ENCODE measurements at regions not wholly inside any gene's neighbourhood (a gene's known extent, or its start where the extent isn't known, plus 50 kb on each side); places are given as distances from the start of the nearest gene placed in this dataset.

DNA sequence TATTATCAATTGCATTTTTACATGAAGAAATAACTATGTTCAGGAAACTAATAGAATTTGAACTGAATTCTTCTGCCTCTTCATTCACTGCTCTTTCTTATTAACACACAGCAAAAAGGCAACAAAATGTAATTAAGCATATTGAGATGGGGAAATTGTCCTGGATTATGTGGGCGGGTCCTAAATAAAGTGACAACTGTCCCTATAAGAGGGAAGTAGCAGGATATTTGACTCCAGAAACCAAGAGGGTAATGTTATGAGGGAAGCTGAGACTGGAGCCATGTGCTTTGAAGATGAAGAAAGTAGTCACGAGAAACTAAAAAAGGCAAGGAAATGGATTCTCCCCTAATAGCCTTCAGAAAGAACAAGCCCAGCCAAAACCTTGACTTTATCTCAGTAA lies 311.2 kb upstream of the PIK3R1 start (continued):
- TF ChIP-seq, protein P1, sequence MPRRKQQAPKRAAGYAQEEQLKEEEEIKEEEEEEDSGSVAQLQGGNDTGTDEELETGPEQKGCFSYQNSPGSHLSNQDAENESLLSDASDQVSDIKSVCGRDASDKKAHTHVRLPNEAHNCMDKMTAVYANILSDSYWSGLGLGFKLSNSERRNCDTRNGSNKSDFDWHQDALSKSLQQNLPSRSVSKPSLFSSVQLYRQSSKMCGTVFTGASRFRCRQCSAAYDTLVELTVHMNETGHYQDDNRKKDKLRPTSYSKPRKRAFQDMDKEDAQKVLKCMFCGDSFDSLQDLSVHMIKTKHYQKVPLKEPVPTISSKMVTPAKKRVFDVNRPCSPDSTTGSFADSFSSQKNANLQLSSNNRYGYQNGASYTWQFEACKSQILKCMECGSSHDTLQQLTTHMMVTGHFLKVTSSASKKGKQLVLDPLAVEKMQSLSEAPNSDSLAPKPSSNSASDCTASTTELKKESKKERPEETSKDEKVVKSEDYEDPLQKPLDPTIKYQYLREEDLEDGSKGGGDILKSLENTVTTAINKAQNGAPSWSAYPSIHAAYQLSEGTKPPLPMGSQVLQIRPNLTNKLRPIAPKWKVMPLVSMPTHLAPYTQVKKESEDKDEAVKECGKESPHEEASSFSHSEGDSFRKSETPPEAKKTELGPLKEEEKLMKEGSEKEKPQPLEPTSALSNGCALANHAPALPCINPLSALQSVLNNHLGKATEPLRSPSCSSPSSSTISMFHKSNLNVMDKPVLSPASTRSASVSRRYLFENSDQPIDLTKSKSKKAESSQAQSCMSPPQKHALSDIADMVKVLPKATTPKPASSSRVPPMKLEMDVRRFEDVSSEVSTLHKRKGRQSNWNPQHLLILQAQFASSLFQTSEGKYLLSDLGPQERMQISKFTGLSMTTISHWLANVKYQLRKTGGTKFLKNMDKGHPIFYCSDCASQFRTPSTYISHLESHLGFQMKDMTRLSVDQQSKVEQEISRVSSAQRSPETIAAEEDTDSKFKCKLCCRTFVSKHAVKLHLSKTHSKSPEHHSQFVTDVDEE (CRISPR knock-in tag; IDR thresholded peaks at IDR 0.05): no peak
- TF ChIP-seq CREB5 (CRISPR knock-in tag; IDR thresholded peaks at IDR 0.05; ENCODE audit: low read depth): no peak
- no peak for TF ChIP-seq PPARA (CRISPR knock-in tag; IDR thresholded peaks at IDR 0.05; ENCODE audit: borderline replicate concordance)
- TF ChIP-seq ZC3H10 (CRISPR knock-in tag; IDR thresholded peaks at IDR 0.05): no peak

DNA sequence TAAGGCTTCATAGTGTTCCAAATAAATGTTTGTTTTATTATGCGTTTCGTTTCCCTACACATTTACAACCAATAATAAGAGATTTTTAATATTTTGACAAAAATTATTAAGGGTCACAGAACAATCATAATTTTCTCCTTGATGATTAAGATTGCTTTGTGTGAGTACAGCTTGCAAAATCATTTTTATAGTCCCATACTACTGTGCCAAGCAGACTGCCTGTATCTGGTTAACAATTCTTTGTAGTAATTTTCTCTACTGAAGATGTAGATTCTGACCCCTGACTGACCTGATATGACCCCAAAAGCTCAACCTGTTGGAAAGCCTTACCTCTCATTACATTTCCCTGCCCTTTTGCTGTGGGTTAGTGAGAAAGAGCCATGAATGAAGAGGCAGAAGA lies 311.9 kb upstream of the PIK3R1 start:
- TF ChIP-seq BACH2 (CRISPR knock-in tag; IDR thresholded peaks at IDR 0.05; ENCODE audit: borderline replicate concordance) (no peak), ESRRG (CRISPR knock-in tag; IDR thresholded peaks at IDR 0.05) (no peak), ZC3H10 (CRISPR knock-in tag; IDR thresholded peaks at IDR 0.05) (no peak), ARNTL (CRISPR knock-in tag; IDR thresholded peaks at IDR 0.05; ENCODE audit: borderline replicate concordance, low read depth) (no peak), SNAI2 (CRISPR knock-in tag; IDR thresholded peaks at IDR 0.05) (no peak), ZNF565 (CRISPR knock-in tag; conservative IDR thresholded peaks at IDR 0.05; ENCODE audit: low read depth) (no peak), CREB5 (CRISPR knock-in tag; IDR thresholded peaks at IDR 0.05; ENCODE audit: low read depth) (no peak), ZFP3 (CRISPR knock-in tag; IDR thresholded peaks at IDR 0.05) (no peak), PPARA (CRISPR knock-in tag; IDR thresholded peaks at IDR 0.05; ENCODE audit: borderline replicate concordance) (no peak)
- TF ChIP-seq, protein P2, sequence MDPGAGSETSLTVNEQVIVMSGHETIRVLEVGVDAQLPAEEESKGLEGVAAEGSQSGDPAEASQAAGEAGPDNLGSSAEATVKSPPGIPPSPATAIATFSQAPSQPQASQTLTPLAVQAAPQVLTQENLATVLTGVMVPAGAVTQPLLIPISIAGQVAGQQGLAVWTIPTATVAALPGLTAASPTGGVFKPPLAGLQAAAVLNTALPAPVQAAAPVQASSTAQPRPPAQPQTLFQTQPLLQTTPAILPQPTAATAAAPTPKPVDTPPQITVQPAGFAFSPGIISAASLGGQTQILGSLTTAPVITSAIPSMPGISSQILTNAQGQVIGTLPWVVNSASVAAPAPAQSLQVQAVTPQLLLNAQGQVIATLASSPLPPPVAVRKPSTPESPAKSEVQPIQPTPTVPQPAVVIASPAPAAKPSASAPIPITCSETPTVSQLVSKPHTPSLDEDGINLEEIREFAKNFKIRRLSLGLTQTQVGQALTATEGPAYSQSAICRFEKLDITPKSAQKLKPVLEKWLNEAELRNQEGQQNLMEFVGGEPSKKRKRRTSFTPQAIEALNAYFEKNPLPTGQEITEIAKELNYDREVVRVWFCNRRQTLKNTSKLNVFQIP (CRISPR knock-in tag; IDR thresholded peaks at IDR 0.05; ENCODE audit: borderline replicate concordance, low read depth): no peak
- TF ChIP-seq, protein P3, sequence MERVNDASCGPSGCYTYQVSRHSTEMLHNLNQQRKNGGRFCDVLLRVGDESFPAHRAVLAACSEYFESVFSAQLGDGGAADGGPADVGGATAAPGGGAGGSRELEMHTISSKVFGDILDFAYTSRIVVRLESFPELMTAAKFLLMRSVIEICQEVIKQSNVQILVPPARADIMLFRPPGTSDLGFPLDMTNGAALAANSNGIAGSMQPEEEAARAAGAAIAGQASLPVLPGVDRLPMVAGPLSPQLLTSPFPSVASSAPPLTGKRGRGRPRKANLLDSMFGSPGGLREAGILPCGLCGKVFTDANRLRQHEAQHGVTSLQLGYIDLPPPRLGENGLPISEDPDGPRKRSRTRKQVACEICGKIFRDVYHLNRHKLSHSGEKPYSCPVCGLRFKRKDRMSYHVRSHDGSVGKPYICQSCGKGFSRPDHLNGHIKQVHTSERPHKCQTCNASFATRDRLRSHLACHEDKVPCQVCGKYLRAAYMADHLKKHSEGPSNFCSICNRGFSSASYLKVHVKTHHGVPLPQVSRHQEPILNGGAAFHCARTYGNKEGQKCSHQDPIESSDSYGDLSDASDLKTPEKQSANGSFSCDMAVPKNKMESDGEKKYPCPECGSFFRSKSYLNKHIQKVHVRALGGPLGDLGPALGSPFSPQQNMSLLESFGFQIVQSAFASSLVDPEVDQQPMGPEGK (CRISPR knock-in tag; IDR thresholded peaks at IDR 0.05; ENCODE audit: borderline replicate concordance): no peak
- no peak for ATAC-seq

DNA sequence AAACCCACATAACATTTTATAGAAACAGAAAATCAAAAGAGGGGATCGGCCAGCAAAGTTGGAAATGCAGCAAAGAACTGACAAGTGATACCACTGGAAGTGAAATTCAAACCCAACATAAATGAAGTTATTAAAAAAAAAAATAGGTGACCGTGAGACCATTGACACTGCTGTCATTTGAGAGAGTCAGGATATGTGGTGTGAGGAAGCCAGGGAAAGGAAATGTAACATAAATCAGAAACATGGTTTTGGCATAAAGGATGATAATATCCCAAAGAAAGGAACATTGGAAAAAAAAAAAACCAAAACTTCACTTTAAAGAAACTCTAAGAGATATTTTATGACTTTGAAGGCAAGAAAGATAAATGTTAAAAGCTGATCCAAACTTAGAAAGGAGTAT lies 312.4 kb upstream of the PIK3R1 start:
- ATAC-seq: no peak
- TF ChIP-seq GLIS3 (CRISPR knock-in tag; IDR thresholded peaks at IDR 0.05) (no peak), PPARA (CRISPR knock-in tag; IDR thresholded peaks at IDR 0.05; ENCODE audit: borderline replicate concordance) (no peak), ZNF70 (CRISPR knock-in tag; IDR thresholded peaks at IDR 0.05) (no peak), ZNF8 (CRISPR knock-in tag; IDR thresholded peaks at IDR 0.05) (no peak), ISL1 (CRISPR knock-in tag; IDR thresholded peaks at IDR 0.05) (no peak), ZFP3 (CRISPR knock-in tag; IDR thresholded peaks at IDR 0.05) (no peak), CSDC2 (CRISPR knock-in tag; IDR thresholded peaks at IDR 0.05) (no peak), TOX (CRISPR knock-in tag; IDR thresholded peaks at IDR 0.05; ENCODE audit: borderline replicate concordance) (no peak), ZFP30 (CRISPR knock-in tag; IDR thresholded peaks at IDR 0.05) (no peak), BACH2 (CRISPR knock-in tag; IDR thresholded peaks at IDR 0.05; ENCODE audit: borderline replicate concordance) (no peak), SNAI2 (CRISPR knock-in tag; IDR thresholded peaks at IDR 0.05) (no peak)
- TF ChIP-seq, protein P4, sequence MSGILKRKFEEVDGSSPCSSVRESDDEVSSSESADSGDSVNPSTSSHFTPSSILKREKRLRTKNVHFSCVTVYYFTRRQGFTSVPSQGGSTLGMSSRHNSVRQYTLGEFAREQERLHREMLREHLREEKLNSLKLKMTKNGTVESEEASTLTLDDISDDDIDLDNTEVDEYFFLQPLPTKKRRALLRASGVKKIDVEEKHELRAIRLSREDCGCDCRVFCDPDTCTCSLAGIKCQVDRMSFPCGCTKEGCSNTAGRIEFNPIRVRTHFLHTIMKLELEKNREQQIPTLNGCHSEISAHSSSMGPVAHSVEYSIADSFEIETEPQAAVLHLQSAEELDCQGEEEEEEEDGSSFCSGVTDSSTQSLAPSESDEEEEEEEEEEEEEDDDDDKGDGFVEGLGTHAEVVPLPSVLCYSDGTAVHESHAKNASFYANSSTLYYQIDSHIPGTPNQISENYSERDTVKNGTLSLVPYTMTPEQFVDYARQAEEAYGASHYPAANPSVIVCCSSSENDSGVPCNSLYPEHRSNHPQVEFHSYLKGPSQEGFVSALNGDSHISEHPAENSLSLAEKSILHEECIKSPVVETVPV (CRISPR knock-in tag; IDR thresholded peaks at IDR 0.05): no peak
- TF ChIP-seq, protein P2 (CRISPR knock-in tag; IDR thresholded peaks at IDR 0.05; ENCODE audit: borderline replicate concordance, low read depth): no peak
- TF ChIP-seq, protein P1 (CRISPR knock-in tag; IDR thresholded peaks at IDR 0.05): no peak

All from SK-N-SH treated with all-trans-retinoic acid at 6 μM for 48 hours (cell line).